Astrocyte (in vitro differentiated cells and primary cell): ENCODE measurements at regions not wholly inside any gene's neighbourhood (a gene's known extent, or its start where the extent isn't known, plus 50 kb on each side); places are given as distances from the start of the nearest gene placed in this dataset.

Source experiments
- DNase-seq: peaks from one replicate; pipeline ENCODE4 v3.0.0-alpha.2; 2010; ENCODE audit warnings: low read depth
- FAIRE-seq: peaks from 2 replicates; lab custom pipeline; 2011; peaks lifted over from hg19 to GRCh38; lab: Jason Lieb, UNC
- H2AFZ ChIP-seq: 2 replicates; pipeline ENCODE4 v1.6.0; 2012; ENCODE audit warnings: low read depth, low read length, inconsistent platforms
- H3K27ac ChIP-seq: 2 replicates; pipeline ENCODE4 v1.5.1; 2011; ENCODE audit warnings: low read depth, low read length, inconsistent platforms
- H3K27me3 ChIP-seq: 2 replicates; pipeline ENCODE4 v1.6.0; 2011; ENCODE audit warnings: low read length, inconsistent platforms; ENCODE audit not compliant: insufficient read depth
- H3K36me3 ChIP-seq: 2 replicates; pipeline ENCODE4 v1.5.1; 2011; ENCODE audit warnings: low read length, inconsistent platforms; ENCODE audit not compliant: insufficient read depth
- H3K4me1 ChIP-seq: 2 replicates; pipeline ENCODE4 v1.5.1; 2011; ENCODE audit warnings: low read length, inconsistent platforms; ENCODE audit not compliant: insufficient read depth
- H3K4me2 ChIP-seq: 2 replicates; pipeline ENCODE4 v1.6.0; 2012; ENCODE audit warnings: low read length, inconsistent platforms
- H3K4me3 ChIP-seq: 2 replicates; pipeline ENCODE4 v1.5.1; 2011; ENCODE audit warnings: low read depth, mild to moderate bottlenecking, low read length, inconsistent platforms; ENCODE audit not compliant: insufficient read depth
- H3K79me2 ChIP-seq: 2 replicates; pipeline ENCODE4 v1.6.0; 2012; ENCODE audit warnings: mild to moderate bottlenecking, low read length, inconsistent platforms; ENCODE audit not compliant: insufficient read depth
- H3K9ac ChIP-seq: 2 replicates; pipeline ENCODE4 v1.6.0; 2012; ENCODE audit warnings: mild to moderate bottlenecking, low read length, inconsistent platforms
- H3K9me3 ChIP-seq: 2 replicates; pipeline ENCODE4 v1.5.1; 2012; ENCODE audit warnings: low read depth, mild to moderate bottlenecking, low read length, inconsistent platforms; ENCODE audit not compliant: insufficient read depth
- H4K20me1 ChIP-seq: 2 replicates; pipeline ENCODE4 v1.6.0; 2012; ENCODE audit warnings: low read length, inconsistent platforms; ENCODE audit not compliant: insufficient read depth
- H3K27ac Mint-ChIP-seq: one replicate; pipeline ENCODE4 v1.8.0; 2021; ENCODE audit warnings: mild to moderate bottlenecking, mixed read lengths; ENCODE audit not compliant: unreplicated experiment
- H3K27me3 Mint-ChIP-seq: one replicate; pipeline ENCODE4 v1.8.0; 2021; ENCODE audit warnings: low read depth, mixed read lengths; ENCODE audit not compliant: unreplicated experiment
- H3K36me3 Mint-ChIP-seq: one replicate; pipeline ENCODE4 v1.8.0; 2021; ENCODE audit warnings: low read depth, mixed read lengths; ENCODE audit not compliant: unreplicated experiment
- H3K4me1 Mint-ChIP-seq: one replicate; pipeline ENCODE4 v1.8.0; 2021; ENCODE audit warnings: low read depth, mixed read lengths; ENCODE audit not compliant: unreplicated experiment
- H3K4me3 Mint-ChIP-seq: one replicate; pipeline ENCODE4 v1.8.0; 2021; ENCODE audit warnings: mild to moderate bottlenecking, moderate library complexity, mixed read lengths; ENCODE audit not compliant: unreplicated experiment
- H3K9me3 Mint-ChIP-seq: one replicate; pipeline ENCODE4 v1.8.0; 2021; ENCODE audit warnings: mild to moderate bottlenecking, mixed read lengths; ENCODE audit not compliant: unreplicated experiment
- CTCF ChIP-seq: IDR thresholded peaks from 2 replicates; pipeline ENCODE4 v1.5.1; 2011; ENCODE audit warnings: low read depth, mild to moderate bottlenecking, inconsistent platforms, low read length, moderate library complexity; ENCODE audit not compliant: insufficient read depth
- EZH2 ChIP-seq: IDR thresholded peaks from 2 replicates; pipeline ENCODE4 v1.6.1; 2012; ENCODE audit warnings: mild to moderate bottlenecking, low read length, inconsistent platforms; ENCODE audit not compliant: insufficient read depth

- no peak for FAIRE-seq
- Histone ChIP-seq H3K4me1 (peaks cover 13% of the 10 kb centered on the region), H2AFZ (no peak overlapping the region), H3K79me2 (no peaks in the 10 kb centered on the region), H4K20me1 (no peaks in the 10 kb centered on the region), H3K4me3 (no peak overlapping the region), H3K9me3 (no peaks in the 10 kb centered on the region), H3K4me2 (no peak overlapping the region), H3K27me3 (no peaks in the 10 kb centered on the region), H3K36me3 (no peaks in the 10 kb centered on the region), H3K9ac (no peak overlapping the region), H3K27ac (no peak overlapping the region)
- peaks cover 39% of the 10 kb centered on the region for H3K27me3 Mint-ChIP-seq
- peaks cover 8% of the 10 kb centered on the region for H3K4me1 Mint-ChIP-seq
- no peak overlapping the region for H3K27ac Mint-ChIP-seq
- H3K36me3 Mint-ChIP-seq: no peaks in the 10 kb centered on the region
- TF ChIP-seq EZH2 (no peak), CTCF (no peak)
- DNase-seq: no peak
- peaks cover 1% of the 10 kb centered on the region for H3K9me3 Mint-ChIP-seq
- no peak overlapping the region for H3K4me3 Mint-ChIP-seq
Observed at GRCh38 chr20:58099956-58100730, 128.3 kb downstream of the ANKRD60 start.

GRCh38 chr20:58099291-58099935 lies 129.0 kb downstream of the ANKRD60 start:
- H3K4me1 Mint-ChIP-seq: peaks cover 8% of the 10 kb centered on the region
- no peaks in the 10 kb centered on the region for H3K36me3 Mint-ChIP-seq
- FAIRE-seq (no peak), DNase-seq (no peak)
- H3K36me3 ChIP-seq: no peaks in the 10 kb centered on the region
- H2AFZ ChIP-seq: no peak overlapping the region
- no peak overlapping the region for H3K9ac ChIP-seq
- H3K27ac ChIP-seq: no peak overlapping the region
- H3K4me1 ChIP-seq: peaks cover 13% of the 10 kb centered on the region
- H4K20me1 ChIP-seq: no peaks in the 10 kb centered on the region
- no peaks in the 10 kb centered on the region for H3K9me3 ChIP-seq
- TF ChIP-seq CTCF (no peak), EZH2 (no peak)
- no peak overlapping the region for H3K27ac Mint-ChIP-seq
- no peaks in the 10 kb centered on the region for H3K27me3 ChIP-seq
- H3K4me3 Mint-ChIP-seq: no peak overlapping the region
- H3K4me3 ChIP-seq: no peak overlapping the region
- peaks cover 43% of the 10 kb centered on the region for H3K27me3 Mint-ChIP-seq
- no peaks in the 10 kb centered on the region for H3K9me3 Mint-ChIP-seq
- no peak overlapping the region for H3K4me2 ChIP-seq
- H3K79me2 ChIP-seq: no peaks in the 10 kb centered on the region

- Histone ChIP-seq H3K4me1 (peaks cover 13% of the 10 kb centered on the region), H4K20me1 (no peaks in the 10 kb centered on the region), H3K9ac (no peak overlapping the region), H3K9me3 (no peaks in the 10 kb centered on the region), H2AFZ (no peak overlapping the region), H3K4me2 (no peak overlapping the region), H3K36me3 (no peaks in the 10 kb centered on the region), H3K27ac (no peak overlapping the region), H3K4me3 (no peak overlapping the region), H3K27me3 (no peaks in the 10 kb centered on the region), H3K79me2 (no peaks in the 10 kb centered on the region)
- no peak for FAIRE-seq
- Mint-ChIP-seq H3K9me3 (no peaks in the 10 kb centered on the region), H3K27ac (no peak overlapping the region), H3K4me1 (peaks cover 8% of the 10 kb centered on the region), H3K27me3 (peaks cover 48% of the 10 kb centered on the region), H3K36me3 (no peaks in the 10 kb centered on the region), H3K4me3 (no peak overlapping the region)
- DNase-seq: no peak
- TF ChIP-seq EZH2 (no peak), CTCF (no peak)
Observed at GRCh38 chr20:58098571-58098970, 129.9 kb downstream of the ANKRD60 start.
